OCI-LY1 (cell line): ENCODE measurements at regions not wholly inside any gene's neighbourhood (a gene's known extent, or its start where the extent isn't known, plus 50 kb on each side); places are given as distances from the start of the nearest gene placed in this dataset.

Source experiments
- H2AFZ ChIP-seq: fragments of 200-600 bp; sonication (generic), shearing (Covaris generic); 2 replicates; pipeline ENCODE4 v1.6.0; 2014; ENCODE audit warnings: antibody characterized with exemption, mild to moderate bottlenecking, low read length
- H3F3A ChIP-seq: fragments of 200-600 bp; sonication (generic), shearing (Covaris generic); 2 replicates; pipeline ENCODE4 v1.6.0; 2014; ENCODE audit warnings: mild to moderate bottlenecking, antibody characterized with exemption, low read length, moderate library complexity; ENCODE audit not compliant: insufficient read depth
- H3K27ac ChIP-seq: fragments of 200-600 bp; sonication (generic); 2 replicates; pipeline ENCODE4 v1.5.1; 2014; ENCODE audit warnings: low read length, mixed run types, mild to moderate bottlenecking, low read depth; ENCODE audit not compliant: poor library complexity, severe bottlenecking
- H3K27me3 ChIP-seq: fragments of 200-600 bp; sonication (generic); 2 replicates; pipeline ENCODE4 v1.6.0; 2014; ENCODE audit warnings: antibody characterized with exemption, mild to moderate bottlenecking, low read length, moderate library complexity; ENCODE audit not compliant: insufficient read depth
- H3K36me3 ChIP-seq: fragments of 200-600 bp; sonication (generic); 2 replicates; pipeline ENCODE4 v1.6.1; 2014; ENCODE audit warnings: mild to moderate bottlenecking, antibody characterized with exemption, low read length, moderate library complexity, mixed read lengths; ENCODE audit not compliant: insufficient read depth
- H3K4me1 ChIP-seq: fragments of 200-600 bp; sonication (generic); 2 replicates; pipeline ENCODE4 v1.5.1; 2014; ENCODE audit warnings: mild to moderate bottlenecking, low read length, moderate library complexity; ENCODE audit not compliant: insufficient read depth, severe bottlenecking
- H3K4me2 ChIP-seq: fragments of 200-600 bp; sonication (generic), shearing (Covaris generic); 2 replicates; pipeline ENCODE4 v1.6.1; 2014; ENCODE audit warnings: low read length
- H3K4me3 ChIP-seq: fragments of 200-600 bp; sonication (generic); 2 replicates; pipeline ENCODE4 v1.5.1; 2014; ENCODE audit warnings: low read length, low read depth, mild to moderate bottlenecking, mixed read lengths; ENCODE audit not compliant: poor library complexity, severe bottlenecking
- H3K79me2 ChIP-seq: fragments of 200-600 bp; shearing (Covaris generic); 2 replicates; pipeline ENCODE4 v1.6.1; 2016; ENCODE audit warnings: mixed run types, low read length, mixed read lengths; ENCODE audit not compliant: insufficient read depth
- H3K9ac ChIP-seq: fragments of 200-600 bp; sonication (generic), shearing (Covaris generic); 2 replicates; pipeline ENCODE4 v1.6.1; 2014; ENCODE audit warnings: mild to moderate bottlenecking, low read length, mixed read lengths
- H3K9me2 ChIP-seq: fragments of 200-600 bp; sonication (generic), shearing (Covaris generic); 2 replicates; pipeline ENCODE4 v1.6.1; 2014; ENCODE audit warnings: low read depth, mild to moderate bottlenecking, low read length, mixed read lengths
- H3K9me3 ChIP-seq: fragments of 200-600 bp; shearing (Covaris generic); 2 replicates; pipeline ENCODE4 v1.6.1; 2014; ENCODE audit warnings: low read length, mixed read lengths
- H4K20me1 ChIP-seq: fragments of 200-600 bp; sonication (generic), shearing (Covaris generic); 2 replicates; pipeline ENCODE4 v1.6.0; 2016; ENCODE audit warnings: mild to moderate bottlenecking, low read length; ENCODE audit not compliant: insufficient read depth
- CTCF ChIP-seq: fragments of 200-600 bp; sonication (generic), shearing (Covaris generic); IDR thresholded peaks from 2 replicates; pipeline ENCODE4 v1.5.1; 2017; ENCODE audit warnings: mild to moderate bottlenecking, antibody characterized with exemption, low read length, moderate library complexity, mixed read lengths
- EZH2 ChIP-seq: fragments of 200-600 bp; sonication (generic), shearing (Covaris generic); IDR thresholded peaks from 2 replicates; pipeline ENCODE4 v1.8.0; 2017; ENCODE audit warnings: borderline replicate concordance, mixed run types, mild to moderate bottlenecking, antibody characterized with exemption, low read length, moderate library complexity, mixed read lengths

- H3K36me3 ChIP-seq: no peaks in the 10 kb centered on the region
- H4K20me1 ChIP-seq: no peaks in the 10 kb centered on the region
- H3K79me2 ChIP-seq: no peaks in the 10 kb centered on the region
- H3K4me1 ChIP-seq: no peaks in the 10 kb centered on the region
- TF ChIP-seq EZH2 (no peak), CTCF (no peak)
- no peaks in the 10 kb centered on the region for H3K27me3 ChIP-seq
- H3K9me2 ChIP-seq: no peaks in the 10 kb centered on the region
- no peaks in the 10 kb centered on the region for H3K9me3 ChIP-seq
- H3K4me3 ChIP-seq: no peak overlapping the region
- no peaks in the 10 kb centered on the region for H3F3A ChIP-seq
- no peak overlapping the region for H3K4me2 ChIP-seq
- H2AFZ ChIP-seq: no peak overlapping the region
- H3K27ac ChIP-seq: no peak overlapping the region
- H3K9ac ChIP-seq: no peak overlapping the region
Observed at GRCh38 chr18:78399992-78400503, 579.6 kb upstream of the SALL3 start.

GRCh38 chr18:78402440-78402839 lies 577.2 kb upstream of the SALL3 start:
- Histone ChIP-seq H2AFZ (no peak overlapping the region), H3K4me2 (no peak overlapping the region), H3K9me2 (no peaks in the 10 kb centered on the region), H3K27me3 (no peaks in the 10 kb centered on the region), H3F3A (no peaks in the 10 kb centered on the region), H3K9me3 (no peaks in the 10 kb centered on the region), H3K36me3 (no peaks in the 10 kb centered on the region), H3K4me3 (no peak overlapping the region), H3K27ac (no peak overlapping the region), H3K9ac (no peak overlapping the region), H3K4me1 (no peaks in the 10 kb centered on the region), H3K79me2 (no peaks in the 10 kb centered on the region), H4K20me1 (no peaks in the 10 kb centered on the region)
- no peak for TF ChIP-seq CTCF
- TF ChIP-seq EZH2: no peak

GRCh38 chr18:78402966-78403365 lies 576.7 kb upstream of the SALL3 start:
- Histone ChIP-seq H3K9me2 (no peaks in the 10 kb centered on the region), H4K20me1 (no peaks in the 10 kb centered on the region), H3K27me3 (no peaks in the 10 kb centered on the region), H3K4me2 (no peak overlapping the region), H3K9me3 (no peaks in the 10 kb centered on the region), H3F3A (no peaks in the 10 kb centered on the region), H3K4me3 (no peak overlapping the region), H3K27ac (no peak overlapping the region), H3K79me2 (no peaks in the 10 kb centered on the region), H3K4me1 (no peaks in the 10 kb centered on the region), H3K36me3 (no peaks in the 10 kb centered on the region), H3K9ac (no peak overlapping the region), H2AFZ (no peak overlapping the region)
- TF ChIP-seq CTCF (no peak), EZH2 (no peak)
